BE2C (cell line): ENCODE measurements at regions not wholly inside any gene's neighbourhood (a gene's known extent, or its start where the extent isn't known, plus 50 kb on each side); places are given as distances from the start of the nearest gene placed in this dataset.

Experiments
- DNase-seq: peaks from one replicate; pipeline ENCODE4 v3.0.0-alpha.2; 2020
- H3K27me3 ChIP-seq: fragments of 250-450 bp; sonication (Bioruptor Pico); 2 replicates; pipeline ENCODE4 v1.5.1; 2020; ENCODE audit warnings: mild to moderate bottlenecking
- H3K36me3 ChIP-seq: fragments of 250-450 bp; sonication (Bioruptor Pico); 2 replicates; pipeline ENCODE4 v1.5.1; 2020; ENCODE audit warnings: mild to moderate bottlenecking
- H3K4me1 ChIP-seq: fragments of 250-450 bp; sonication (Bioruptor Pico); 2 replicates; pipeline ENCODE4 v1.5.1; 2020
- H3K4me3 ChIP-seq: 2 replicates; pipeline ENCODE4 v1.5.1; 2011; ENCODE audit warnings: low read depth, low read length
- H3K9me3 ChIP-seq: fragments of 250-450 bp; sonication (Bioruptor Pico); 2 replicates; pipeline ENCODE4 v1.5.1; 2020
- CTCF ChIP-seq: IDR thresholded peaks from 2 replicates; pipeline ENCODE4 v1.5.1; 2012; ENCODE audit warnings: mild to moderate bottlenecking, low read depth, low read length

DNA sequence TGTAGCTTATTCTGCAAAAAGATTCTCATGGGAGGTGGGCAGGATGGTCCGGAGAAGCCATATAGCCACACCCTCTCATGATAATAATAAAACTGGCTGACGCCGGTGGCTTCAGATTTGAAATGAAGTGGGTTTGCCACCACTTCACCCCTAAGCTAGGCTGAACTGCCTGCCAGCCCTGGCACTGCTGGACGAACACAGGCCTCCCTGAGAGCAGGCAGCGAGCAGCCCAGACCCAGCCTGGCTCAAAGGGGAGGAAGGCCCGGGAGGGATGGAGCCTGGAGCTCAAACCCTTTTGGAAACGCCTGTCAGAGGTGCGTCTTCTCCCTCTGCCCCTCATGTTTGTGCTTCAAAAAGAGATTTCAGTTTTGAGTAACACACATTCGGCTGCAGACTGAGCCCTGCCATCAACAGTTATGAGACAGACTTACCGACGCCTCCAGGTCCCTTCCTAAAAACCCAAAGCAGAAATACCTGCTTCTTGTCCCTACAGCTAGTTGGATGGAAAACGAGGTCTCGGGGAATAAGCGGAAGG is 71.1 kb upstream of the HPCAL1 start:
- Histone ChIP-seq H3K9me3 (no peaks in the 10 kb centered on the region), H3K36me3 (no peaks in the 10 kb centered on the region), H3K4me3 (no peak overlapping the region), H3K4me1 (no peaks in the 10 kb centered on the region), H3K27me3 (no peaks in the 10 kb centered on the region)
- DNase-seq = no peak
- TF ChIP-seq CTCF = no peak

DNA sequence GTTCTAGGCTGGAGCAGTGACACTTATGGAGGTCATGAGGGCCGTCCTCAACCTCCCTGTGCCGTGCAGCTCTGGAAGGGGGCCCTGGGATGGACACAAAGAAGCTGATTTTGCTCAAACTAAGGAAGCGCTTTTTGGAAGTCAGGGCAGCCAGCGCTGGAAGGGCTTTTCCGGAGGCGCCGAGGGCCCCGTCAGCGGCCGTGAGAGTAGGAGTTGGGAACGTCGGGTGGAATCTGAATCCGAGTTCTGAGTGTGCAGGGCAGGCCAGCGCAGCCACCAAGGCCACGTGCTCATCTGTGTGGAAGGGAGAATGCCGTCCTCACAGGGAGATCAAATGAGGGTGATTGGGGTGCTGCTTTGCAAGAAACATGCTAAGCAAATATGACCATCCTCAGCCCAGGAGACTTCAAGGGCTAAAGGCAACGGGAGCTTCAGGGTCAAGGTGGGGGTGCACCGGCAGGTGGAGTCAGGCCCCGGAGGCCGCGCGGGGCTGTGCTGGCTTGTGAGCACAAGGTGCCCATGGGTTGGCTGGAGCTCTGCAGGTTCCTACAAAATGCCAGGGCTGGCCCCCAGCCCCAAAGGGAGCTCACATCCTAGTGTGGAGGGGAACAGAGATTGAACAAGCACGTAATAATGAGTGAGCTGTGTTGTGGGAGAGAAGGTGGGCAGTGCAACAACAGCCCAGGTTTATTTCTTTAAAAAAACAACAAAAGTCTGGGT is 70.4 kb upstream of the HPCAL1 start:
- DNase-seq = no peak
- no peaks in the 10 kb centered on the region for H3K27me3 ChIP-seq
- no peak overlapping the region for H3K4me3 ChIP-seq
- H3K9me3 ChIP-seq = no peaks in the 10 kb centered on the region
- TF ChIP-seq CTCF = no peak
- H3K4me1 ChIP-seq = no peaks in the 10 kb centered on the region
- no peaks in the 10 kb centered on the region for H3K36me3 ChIP-seq

- Histone ChIP-seq H3K9me3 (no peaks in the 10 kb centered on the region), H3K4me3 (no peak overlapping the region), H3K4me1 (no peaks in the 10 kb centered on the region), H3K36me3 (no peaks in the 10 kb centered on the region), H3K27me3 (no peaks in the 10 kb centered on the region)
- no peak for DNase-seq
- no peak for TF ChIP-seq CTCF
These were observed 69.3 kb upstream of the HPCAL1 start for GRCh38 chr2:10233131-10234012.

DNA sequence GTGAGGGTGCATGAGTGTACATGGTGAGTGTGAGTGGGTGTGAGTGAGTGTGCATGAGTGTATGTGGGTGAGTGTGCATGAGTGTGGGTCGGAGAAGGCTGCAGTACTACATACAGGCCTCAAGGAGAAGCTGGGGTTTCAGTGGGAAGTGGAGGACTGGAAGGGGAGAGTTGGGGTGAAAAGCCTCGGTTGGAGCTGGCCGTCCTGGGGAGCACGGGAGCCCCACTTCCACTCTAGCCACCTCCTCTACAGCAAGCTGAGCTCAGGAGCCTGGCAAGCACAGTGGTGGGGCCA is 68.7 kb upstream of the HPCAL1 start:
- no peaks in the 10 kb centered on the region for H3K27me3 ChIP-seq
- H3K4me1 ChIP-seq = no peaks in the 10 kb centered on the region
- H3K4me3 ChIP-seq = no peak overlapping the region
- DNase-seq = no peak
- H3K36me3 ChIP-seq = no peaks in the 10 kb centered on the region
- no peaks in the 10 kb centered on the region for H3K9me3 ChIP-seq
- no peak for TF ChIP-seq CTCF

GRCh38 chr2:10234409-10235094 is 68.2 kb upstream of the HPCAL1 start:
- Histone ChIP-seq H3K4me1 (no peaks in the 10 kb centered on the region), H3K4me3 (no peak overlapping the region), H3K27me3 (no peaks in the 10 kb centered on the region), H3K9me3 (no peaks in the 10 kb centered on the region), H3K36me3 (no peaks in the 10 kb centered on the region)
- TF ChIP-seq CTCF = no peak
- DNase-seq = no peak
